ENCODE measurements at regions not wholly inside any gene's neighbourhood (a gene's known extent, or its start where the extent isn't known, plus 50 kb on each side); places are given as distances from the start of the nearest gene placed in this dataset.
A peak's percentile ranks its signal among the peaks of the same experiment; 100 is the strongest.
"Not testable (repeated sequence)": the region's sequence is repeated elsewhere in the genome, so short reads cannot be mapped to it uniquely, and the experiment has no call there.

DNA sequence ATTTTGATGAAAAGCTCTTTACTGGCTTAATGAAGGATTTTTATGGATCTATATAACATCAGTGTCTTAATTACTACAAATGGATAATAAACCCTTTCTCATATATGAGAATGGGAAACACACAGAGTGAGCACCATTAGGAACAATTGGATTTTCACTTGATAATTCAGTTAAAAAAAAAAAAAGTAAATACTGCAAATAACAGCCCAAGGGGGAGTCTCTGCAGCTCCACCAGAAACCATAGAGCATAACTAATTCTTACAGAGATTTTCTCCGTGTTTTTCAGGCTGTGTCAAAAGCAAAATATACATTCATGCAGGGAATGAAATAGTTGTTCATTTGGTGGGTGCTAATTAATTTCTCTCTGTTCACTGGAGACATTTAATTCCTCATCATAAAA, 125.3 kb downstream of the EBLN2 start:
- no peak for DNase-seq

DNA sequence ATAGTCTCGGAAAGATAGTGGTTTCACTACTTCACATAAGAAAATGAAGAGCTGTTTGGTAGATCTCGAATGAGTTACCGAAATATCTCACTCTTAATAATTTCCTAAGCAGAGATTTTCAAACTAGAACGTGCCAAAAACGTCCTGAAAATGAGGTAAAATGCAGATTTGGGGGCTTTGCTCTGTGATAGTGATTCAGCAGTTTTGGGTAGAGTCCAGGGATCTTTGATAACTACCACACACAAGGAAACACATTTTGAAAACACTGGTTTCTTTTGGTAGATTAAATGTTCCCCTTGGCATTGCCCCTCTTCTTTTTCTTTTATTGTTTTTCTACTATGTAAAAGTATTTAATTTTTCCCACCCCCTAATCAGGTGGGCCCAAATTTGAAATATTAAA, 125.9 kb downstream of the EBLN2 start:
- DNase-seq = no peak

DNA sequence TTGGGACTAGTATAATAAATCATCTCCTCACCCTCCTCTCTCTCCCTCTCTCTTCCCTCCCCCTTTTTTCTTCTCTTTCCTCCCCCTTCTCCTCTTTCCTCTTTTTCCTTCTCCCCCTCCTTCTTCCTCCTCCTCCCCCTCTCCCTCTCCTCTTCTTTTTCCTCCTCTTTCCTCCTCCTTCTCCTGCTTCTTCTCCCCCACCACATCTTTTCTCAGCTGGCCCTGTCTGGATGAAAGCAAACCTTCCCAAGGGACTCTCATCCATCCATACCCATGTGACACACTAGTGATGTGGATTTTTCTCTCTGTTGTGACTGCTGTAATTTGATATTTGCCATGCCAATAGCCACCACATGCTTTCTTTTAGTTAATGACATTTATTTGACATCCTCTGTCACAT, 127.2 kb downstream of the EBLN2 start:
- DNase-seq = peak in 1 of 2 experiments; percentile 8

DNA sequence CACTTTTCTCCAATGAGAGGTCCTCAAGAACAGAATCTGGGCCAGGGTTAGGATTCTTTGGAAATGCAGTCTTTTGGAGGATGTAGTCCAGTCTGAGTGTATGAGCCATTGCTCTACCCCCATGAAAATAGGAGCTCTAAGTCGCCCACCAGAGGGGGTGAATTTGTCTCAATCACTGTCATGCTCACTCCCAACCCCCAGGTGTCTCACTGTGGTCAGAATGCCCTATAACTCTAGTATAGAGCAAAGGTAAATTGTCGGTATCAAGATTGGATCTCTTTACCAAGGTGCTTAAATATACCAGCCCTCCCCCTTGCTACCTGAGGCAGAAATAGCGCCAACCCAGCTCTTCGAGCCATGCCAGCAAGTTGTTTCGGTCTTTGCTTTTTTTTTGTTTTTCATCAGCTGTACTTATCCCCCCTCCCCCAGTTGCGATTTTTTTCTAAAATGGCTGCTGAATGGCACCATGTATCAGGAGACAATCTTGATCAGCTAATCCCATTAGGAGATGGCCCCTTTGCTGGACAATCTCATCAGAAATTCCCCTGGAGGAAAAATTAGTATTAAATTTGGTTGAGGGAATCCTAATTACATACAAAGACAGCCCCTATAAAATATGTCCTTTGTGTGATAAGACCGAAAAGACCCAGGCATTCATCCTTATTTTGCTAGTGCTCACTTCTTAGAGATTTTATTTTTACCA, 130.7 kb downstream of the EBLN2 start:
- peak; percentile 8 to 33 for DNase-seq

DNA sequence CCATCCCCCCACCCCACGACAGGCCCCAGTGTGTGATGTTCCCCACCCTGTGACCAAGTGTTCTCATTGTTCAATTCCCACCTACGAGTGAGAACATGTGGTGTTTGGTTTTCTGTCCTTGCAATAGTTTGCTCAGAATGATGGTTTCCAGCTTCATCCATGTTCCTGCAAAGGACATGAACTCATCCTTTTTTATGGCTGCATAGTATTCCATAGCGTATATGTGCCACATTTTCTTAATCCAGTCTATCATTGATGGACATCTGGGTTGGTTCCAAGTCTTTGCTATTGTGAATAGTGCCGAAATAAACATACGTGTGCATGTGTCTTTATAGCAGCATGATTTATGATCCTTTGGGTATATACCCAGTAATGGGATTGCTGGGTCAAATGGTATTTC, 132.5 kb downstream of the EBLN2 start:
- not testable (repeated sequence) for DNase-seq

DNA sequence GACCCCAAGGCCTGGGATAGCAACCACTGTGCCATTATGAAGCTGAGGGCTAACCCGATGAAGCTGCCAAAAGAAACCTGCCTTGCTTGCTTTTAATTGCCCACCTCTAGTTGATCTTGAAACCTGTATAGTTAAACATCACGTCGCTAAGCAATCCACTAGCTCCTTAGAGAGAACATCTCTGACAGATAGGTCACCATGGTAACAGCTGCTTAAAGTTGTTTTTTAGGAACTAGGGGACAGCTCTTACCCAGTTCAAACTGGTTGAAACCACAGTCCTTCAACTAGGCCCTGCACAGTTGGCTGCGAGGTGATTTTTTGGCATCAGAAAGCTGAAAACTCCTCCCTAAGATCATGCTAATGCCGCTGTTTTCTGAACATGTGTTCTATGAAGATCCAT, 135.7 kb downstream of the EBLN2 start:
- no peak for DNase-seq

DNA sequence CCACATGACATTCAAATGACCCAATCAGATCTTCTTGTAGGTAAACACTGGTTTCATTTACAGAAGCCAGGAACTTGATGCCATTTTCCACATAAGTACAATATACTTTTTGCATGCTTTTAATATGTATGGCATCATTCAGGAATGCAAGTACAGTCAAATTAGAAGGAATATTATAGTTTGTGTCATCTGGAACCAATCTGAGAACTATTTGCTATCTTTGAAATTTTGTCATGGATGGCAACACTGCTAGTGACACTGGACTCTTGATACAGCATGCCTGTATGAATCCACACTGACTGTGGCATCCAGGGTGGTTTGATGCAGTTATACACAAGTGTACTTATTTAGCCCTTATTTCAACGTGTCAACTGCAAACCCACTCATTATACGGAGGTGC, 141.6 kb downstream of the EBLN2 start:
- DNase-seq = no peak

DNA sequence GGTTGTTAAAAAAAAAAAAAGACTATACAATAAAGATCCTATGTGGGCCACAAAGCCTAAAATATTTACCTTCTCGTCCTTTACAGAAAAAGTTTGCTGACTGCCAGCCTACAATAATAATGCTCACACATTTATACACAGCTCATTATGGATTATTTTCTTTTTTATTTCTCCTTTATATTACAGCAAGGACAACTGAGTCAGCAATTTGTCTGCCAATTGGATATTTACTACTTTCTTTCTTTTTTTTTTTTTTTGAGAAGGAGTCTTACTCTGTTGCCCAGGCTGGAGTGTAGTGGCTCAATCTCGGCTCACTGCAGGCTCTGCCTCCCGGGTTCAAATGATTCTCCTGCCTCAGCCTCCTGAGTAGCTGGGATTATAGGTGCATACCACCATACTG, 142.2 kb downstream of the EBLN2 start:
- DNase-seq = no peak

DNA sequence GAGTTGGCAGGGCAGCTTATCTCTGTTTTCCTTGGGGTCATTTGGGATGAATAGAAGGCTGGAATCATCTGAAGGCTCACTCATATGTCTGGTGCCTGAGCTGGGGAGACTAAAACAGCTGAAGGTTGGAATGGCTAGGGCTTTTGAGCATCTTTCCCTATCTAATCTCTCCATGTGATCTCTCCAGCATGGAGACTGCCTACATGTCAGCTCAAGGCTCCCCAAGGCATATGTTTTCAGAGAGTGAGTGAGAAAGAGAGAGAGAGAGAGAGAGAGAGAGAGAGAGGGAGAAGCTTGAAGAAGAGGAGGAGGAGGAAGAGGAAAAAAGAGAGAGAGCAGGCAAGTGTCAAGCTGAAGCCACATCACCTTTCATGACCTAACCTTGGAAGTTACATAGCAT, 143.4 kb downstream of the EBLN2 start:
- DNase-seq = no peak

DNA sequence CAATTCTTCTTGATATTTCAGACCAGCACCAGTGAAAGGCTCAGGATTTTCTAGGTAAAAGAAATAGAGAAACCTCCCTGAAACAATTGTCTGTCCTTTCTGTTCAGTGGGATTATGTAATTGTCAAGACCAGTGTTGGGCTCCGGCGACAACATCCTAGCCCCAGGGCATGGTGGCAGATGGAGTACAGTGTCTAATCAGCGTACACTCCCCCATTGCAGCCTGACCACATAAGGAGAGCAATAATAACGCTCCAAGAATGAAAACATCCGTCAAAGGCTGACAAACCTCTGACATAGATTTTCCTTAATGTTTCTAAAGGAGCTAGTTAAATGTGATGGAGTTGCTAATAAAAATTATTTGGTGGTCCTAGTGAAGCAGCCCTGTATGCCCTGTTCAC, 144.6 kb downstream of the EBLN2 start:
- no peak for DNase-seq

DNA sequence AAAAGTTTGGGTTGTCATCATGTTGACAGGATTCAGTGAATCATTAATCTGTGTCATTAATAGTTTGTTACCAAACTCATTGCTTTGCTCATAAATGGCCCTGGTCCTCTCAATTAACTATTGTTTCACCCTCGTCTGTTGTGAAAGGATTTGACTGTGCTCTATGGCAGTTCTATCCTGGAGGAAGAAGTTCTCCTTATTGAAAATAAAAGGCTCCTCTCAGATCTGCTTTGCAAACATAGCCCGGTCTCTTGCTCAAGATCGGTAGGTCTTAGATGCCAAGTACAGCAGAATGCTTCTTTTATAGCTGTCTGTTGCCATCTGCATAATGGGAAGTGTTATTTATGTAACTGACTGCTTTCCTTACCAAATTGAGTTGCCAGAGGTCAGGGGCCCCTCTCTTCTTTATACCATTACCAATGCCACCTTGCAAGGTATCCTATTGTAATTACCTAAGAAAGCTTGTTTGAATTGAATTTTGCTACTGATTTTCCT, 146.5 kb downstream of the EBLN2 start:
- DNase-seq = no peak

DNA sequence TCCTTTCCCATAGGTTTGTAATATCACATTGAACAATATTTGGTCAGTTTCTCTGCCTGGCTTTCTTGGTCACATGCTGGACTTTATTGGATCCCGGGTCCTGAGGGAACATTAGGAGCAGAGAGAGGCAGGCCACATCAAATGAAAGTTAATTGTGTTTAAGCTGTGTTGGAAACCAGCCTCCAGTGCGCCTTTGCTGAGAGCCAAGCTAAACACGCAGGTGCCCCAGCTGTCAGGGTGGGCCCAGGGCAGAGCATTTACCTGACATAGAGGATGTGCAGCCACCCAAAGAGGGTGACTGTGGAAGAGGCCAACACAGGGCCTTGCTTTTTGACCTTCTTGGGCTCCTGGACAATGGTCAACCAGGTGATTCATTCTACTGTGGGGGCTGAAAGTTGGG, 149.3 kb downstream of the EBLN2 start:
- no peak for DNase-seq

DNA sequence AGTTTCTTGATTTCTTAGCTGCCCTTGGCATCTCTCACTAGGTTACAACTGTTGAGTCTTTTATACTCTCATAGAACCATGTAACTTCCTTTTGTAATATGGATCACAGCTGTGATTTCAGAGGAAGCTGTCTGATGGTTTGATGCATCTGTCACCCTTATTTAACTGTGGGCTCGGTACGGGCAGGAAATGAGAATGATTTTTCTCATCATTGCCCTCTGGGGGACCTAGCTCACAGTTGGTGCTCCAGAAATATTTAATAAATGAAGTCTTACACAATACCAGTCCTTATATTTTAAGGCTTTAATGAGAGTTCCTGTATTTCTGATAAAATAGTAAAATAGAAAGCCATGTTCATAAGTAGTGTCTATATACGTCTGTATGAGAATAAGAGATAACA, 151.2 kb downstream of the EBLN2 start:
- no peak for DNase-seq

DNA sequence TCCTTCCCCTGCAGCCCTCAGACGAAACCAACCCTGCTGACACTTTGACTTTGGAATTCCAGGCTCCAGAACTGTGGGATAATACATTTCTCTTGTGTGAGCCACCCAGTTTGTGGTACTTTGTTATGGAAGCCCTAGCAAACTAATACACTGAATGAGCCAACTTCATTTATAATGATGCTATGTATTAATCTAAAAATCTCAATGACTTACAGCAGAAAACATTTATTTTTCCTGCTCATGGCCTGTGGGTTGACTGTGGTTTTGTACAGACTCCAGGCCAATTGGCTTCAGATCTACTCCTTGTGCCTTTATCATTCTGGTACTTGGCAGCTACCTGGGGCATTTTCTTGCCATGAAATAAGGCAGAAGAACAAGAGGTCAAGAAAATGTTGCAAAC, 152.4 kb downstream of the EBLN2 start:
- DNase-seq = no peak

DNA sequence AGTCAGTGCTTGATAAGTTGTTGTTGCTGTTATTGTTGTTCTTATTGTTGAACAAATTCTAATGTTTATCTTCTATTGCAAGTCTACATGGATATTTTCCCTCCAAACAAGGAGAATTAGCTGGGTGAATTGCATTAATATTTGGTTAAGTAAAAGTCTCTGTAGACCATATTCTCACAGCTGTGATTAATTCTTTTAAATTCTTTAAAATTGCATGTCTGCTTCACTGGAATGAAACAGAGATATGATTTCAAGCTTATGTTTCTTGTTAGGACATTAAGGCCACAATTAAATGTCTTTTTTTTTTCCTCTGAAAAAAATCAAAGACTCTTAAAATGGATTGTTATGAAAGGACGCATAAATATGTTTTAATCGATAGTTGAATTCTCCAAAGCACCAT, 153.4 kb downstream of the EBLN2 start:
- DNase-seq = no peak

DNA sequence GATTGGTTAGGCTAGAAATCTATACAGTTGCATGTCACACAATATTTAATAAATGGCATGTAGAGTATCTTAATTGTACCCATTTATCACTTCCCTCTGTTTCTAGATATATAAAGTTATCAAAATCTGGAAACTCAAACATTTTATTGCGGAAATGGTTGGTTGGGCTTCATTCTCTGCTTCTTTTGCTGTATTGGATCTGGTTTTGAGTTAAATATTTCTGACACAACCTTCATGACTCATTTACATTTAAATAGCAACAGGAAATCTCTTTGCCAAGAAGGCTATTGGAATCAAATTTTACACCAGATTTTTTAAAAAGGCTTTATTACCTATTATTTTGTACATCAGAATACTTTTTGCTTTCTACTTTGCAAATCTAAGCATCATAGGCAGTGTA, 153.8 kb downstream of the EBLN2 start:
- DNase-seq = no peak

DNA sequence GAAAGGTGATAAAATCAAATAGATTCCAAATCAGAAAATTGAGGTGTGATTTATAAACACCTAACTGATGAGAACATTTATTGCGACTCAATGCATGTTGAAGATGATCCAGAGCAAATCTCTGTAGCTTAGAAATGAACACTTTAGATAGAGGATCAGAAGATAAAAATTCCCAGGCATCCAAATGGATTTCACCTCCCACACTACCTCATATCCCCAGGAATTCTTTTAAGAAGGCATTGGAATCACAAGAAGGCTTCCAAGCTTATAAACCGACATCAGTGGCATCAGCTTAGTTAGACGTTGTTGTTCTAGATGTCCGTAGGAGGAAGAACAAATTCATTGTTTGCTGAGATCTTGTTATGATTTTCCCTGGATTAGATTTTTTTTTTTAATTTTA, 154.4 kb downstream of the EBLN2 start:
- DNase-seq = no peak

DNA sequence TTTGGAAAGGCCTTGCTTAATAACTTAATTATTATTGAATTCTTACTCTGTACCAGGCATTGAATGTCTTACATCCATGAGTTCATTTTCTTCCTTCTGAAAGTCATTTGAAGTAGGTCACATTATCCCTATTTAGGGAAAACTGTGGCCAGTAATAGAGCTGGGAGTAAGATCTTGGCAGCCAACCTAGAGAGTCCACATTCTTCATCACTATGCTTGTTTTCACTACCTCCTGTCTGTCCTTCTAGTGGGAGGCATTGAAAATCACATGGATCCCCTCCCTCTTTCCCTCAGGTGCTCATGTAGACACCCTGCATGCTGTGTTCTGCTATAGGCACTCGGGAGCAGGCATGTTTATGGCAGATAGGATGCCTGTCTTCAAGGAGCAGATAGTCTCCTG, 154.9 kb downstream of the EBLN2 start:
- no peak for DNase-seq

DNA sequence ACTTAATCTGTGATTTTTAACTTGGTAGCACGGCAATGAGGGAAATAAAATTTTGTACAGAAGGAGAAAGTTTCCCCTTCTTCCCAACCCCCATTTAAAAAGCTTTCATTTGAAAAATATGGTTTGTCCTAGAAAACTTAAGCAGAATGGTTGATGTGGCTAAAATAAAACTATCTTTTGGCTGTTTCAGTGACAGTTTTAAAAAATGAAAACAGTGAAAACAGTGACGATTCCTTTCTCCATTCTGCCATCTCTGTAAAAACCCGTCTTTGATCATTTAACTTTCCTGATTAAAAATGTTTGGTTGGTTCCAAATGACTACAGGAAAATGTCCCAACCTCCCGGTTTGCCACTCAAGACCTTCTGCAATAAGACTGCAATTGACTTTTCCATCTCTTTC, 160.7 kb downstream of the EBLN2 start:
- no peak for DNase-seq

DNA sequence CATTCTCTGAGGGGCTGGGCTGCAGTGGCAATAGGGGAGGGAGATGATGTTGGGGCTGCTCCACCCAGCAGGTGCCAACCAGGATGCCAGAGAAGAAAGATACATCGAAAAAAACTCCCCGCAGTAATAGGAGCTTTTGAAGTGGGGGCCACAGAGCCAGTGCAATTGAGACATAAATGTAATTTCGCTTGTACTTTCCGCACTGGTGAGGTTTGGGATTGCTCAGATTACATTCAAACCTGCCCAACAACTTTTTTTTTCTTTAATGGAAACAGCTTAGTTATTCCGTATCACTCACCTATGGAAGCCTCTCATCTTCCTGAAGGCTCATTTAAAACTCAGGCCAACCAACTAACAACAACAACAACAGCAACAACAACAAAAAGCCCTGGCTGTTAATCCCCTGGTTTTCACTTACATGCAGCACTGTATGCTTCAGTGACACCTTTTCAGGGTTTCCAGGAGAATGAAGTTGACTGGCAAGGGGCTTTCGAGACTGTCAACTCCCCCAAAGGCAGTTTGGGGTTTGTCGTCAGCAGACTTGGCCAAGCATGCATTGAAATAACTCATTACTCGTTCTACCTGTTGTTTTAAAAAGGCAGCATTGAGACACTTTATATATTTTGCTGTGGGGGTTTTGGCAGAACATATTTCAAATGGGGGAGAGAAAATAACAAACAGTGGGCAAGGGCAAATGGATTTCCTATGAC, 163.8 kb downstream of the EBLN2 start:
- no peak for DNase-seq

DNA sequence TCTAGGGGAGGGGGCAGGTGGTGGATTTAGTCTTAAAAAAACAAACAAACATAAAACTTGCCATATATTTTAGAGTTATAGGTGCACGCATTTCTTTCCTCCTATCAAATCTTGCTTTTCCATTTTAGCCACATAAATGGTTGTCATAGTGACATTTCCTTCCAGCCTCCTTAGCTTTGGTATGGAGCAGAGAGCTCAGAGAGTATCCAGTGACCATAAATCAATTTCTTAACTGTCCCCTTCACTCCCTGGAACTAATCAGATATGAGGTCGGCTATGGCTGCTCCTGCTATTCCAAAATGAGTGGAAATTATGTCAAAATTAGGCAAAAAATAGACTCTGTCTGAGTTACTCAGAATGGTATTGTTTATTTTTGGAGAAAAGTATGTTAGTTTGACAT, 164.5 kb downstream of the EBLN2 start:
- no peak for DNase-seq

DNA sequence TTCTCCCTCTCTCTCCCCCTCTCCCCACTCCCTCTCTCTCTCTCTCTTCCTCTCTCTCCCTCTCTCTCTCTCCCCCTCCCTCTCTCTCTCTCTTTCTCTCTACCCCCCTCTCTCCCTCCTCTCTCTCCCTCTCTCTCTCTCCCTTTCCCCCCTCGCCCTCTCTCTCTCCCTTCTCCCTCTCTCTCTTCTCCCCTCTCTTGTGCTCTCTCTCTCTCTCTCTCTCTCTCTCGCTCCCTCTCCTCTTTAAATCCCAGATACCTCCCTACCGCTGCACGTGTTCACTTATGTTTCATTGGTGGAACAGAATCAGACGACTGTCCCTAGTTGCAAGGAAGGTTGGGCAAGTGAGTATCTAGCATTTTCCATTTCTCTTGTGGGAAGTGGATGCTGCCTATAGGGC, 166.5 kb downstream of the EBLN2 start:
- DNase-seq = no peak

DNA sequence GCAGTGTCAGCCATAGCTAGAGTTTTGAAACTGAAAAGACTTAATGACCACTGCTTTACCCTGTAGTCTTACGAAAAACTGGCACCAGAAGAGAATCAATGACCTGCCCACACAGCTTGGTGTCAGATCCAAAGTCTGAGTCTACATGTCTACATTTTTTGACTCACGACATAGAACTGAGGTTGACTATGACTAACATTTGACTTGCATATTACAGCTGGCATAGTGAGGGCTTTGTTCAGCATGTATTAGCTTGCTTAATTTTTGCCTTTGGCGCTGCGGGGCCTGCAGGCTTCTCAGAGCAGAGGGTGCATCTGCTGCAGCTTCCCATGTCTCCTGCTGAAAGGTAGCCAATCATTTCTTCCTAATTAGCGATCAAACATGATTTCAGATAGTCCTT, 167.0 kb downstream of the EBLN2 start:
- no peak for DNase-seq

DNA sequence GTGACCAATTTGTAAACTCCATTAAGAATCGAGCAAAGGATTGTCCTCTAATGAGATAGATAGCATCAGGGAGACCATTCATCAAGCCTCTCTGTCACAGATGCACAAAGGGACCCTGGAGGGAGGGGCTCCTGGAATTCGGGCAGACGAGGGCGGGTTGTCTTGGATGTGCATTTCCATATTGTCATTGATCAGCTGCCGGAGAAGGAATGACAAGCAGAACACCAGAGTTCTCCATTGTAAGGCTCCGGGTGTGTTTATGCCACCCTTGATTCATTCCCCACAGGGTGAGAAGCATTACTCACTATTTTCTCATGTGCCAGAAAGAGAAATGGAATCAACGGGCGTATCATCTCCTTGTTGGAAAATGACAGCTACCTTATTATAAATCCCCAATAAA, 167.5 kb downstream of the EBLN2 start:
- DNase-seq = no peak
